GM19463 (cell line): ENCODE measurements at regions not wholly inside any gene's neighbourhood (a gene's known extent, or its start where the extent isn't known, plus 50 kb on each side); places are given as distances from the start of the nearest gene placed in this dataset.

ENCODE experiments used
- ATAC-seq: cut with Tn5 transposase; IDR thresholded peaks from one replicate; pipeline ENCODE4 v1.9.1; 2021; ENCODE audit warnings: mild to moderate bottlenecking, moderate library complexity; ENCODE audit not compliant: unreplicated experiment

GRCh38 chr15:31455499-31455898 is 128.9 kb downstream of the KLF13 start:
- no peak for ATAC-seq

DNA sequence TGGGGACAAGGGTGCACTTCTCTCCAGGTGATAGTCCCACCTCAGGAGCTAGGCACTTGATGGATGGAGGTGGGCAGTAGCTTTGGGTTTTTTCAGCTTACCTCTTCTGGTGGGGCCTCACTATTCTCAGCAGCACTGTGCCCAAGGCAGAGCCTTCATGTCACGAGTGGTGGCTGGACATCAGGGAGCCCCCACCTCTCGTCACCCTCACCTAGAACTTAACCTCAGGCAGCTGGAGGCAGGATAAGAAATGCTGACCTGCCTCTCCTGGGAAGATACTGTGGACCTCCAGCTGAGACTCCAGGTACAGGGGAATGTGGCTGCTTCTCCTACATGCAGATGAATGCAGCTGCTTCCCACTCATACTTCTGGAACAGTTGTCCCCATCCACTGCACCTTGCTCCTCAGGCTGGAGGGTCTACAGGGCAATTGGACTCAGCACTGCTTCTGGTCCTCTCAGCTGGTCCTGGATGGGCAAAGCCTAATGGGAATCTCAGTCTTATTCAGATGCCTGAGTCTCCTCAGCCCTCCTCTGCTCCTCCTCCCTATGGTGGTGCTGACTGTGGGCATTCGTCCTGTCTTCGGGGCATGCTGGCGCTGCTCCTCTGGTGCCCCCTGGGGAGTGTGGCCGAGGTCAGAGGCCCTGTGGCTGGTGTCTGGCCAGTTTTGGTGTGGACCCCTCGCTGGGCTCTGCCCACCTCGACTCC is 129.9 kb downstream of the KLF13 start:
- no peak for ATAC-seq

- no peak for ATAC-seq
These were observed 130.5 kb downstream of the KLF13 start for GRCh38 chr15:31457161-31457560.

- no peak for ATAC-seq
These were observed 131.2 kb downstream of the KLF13 start for GRCh38 chr15:31457631-31458526.

- peak; percentile 91 for ATAC-seq
These were observed 132.2 kb downstream of the KLF13 start for GRCh38 chr15:31458596-31459399.

DNA sequence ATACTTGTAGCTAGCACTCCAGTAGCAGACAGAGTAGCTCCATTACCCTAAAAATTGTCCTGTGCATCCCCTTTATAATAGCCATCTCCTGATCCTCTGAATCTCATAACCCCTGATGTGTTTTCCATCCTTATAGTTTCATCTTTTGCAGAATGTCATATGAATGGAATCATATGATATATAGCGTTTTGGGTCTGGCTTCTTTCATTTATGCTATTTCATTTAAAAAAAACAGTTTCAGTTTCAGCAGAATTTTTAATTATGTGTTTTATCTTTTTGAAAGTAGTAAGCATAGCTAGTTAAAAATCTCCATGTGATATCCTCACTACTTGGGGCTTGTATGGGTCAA is 132.7 kb downstream of the KLF13 start:
- ATAC-seq = no peak

GRCh38 chr15:31461375-31461774 is 134.7 kb downstream of the KLF13 start:
- ATAC-seq = no peak

DNA sequence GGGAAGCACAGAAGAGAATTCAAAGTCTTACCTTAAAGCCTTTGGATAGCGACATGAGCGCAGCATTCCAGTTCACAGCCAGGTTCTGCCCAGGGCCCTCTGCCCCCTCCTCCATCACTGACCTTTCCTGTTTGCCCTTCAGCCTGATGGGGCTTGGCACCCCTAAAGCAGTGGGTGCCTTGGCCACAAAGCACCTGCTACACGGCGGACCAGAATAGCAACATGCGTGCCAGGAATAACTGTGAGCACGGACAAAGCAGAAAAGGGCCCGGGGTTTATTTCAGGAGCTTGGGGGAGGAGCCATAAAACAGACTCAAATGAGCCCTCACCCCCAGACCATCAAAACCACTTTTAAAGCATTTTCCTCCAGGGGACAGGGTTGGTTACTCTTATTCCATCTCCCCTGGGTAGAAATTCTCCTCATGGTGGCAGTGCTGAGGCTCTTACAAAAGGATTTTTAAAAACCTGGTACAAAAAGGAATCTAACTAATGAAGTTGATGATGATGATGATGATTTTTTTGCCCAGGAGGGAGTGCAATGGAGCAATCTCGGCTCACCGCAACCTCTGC is 135.4 kb downstream of the KLF13 start:
- ATAC-seq = no peak

- no peak for ATAC-seq
These were observed 137.0 kb downstream of the KLF13 start for GRCh38 chr15:31463521-31464102.

GRCh38 chr15:31464216-31465082 is 137.8 kb downstream of the KLF13 start:
- ATAC-seq = no peak

GRCh38 chr15:31465083-31465955 is 138.7 kb downstream of the KLF13 start:
- no peak for ATAC-seq

DNA sequence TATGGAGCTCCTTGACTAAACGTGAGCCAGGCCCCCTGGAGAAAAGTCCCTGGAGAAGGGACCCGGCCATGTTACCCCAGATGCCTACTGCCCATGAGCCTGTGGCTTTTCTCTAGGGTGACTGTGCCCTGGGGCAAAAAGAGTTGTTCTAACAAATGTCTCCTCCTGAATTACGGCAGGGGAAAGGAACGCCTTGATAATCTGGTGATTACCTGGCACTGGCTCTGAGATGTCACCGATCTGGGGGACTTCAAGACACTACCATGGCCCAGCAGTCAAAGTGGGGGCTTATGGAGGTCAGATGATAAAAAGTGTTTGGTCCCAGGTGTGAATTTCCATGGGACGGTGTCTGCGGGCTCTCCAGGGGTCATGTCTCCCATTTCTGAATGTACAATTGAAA is 140.7 kb downstream of the KLF13 start:
- no peak for ATAC-seq

- no peak for ATAC-seq
These were observed 142.5 kb downstream of the KLF13 start for GRCh38 chr15:31468911-31469785.

DNA sequence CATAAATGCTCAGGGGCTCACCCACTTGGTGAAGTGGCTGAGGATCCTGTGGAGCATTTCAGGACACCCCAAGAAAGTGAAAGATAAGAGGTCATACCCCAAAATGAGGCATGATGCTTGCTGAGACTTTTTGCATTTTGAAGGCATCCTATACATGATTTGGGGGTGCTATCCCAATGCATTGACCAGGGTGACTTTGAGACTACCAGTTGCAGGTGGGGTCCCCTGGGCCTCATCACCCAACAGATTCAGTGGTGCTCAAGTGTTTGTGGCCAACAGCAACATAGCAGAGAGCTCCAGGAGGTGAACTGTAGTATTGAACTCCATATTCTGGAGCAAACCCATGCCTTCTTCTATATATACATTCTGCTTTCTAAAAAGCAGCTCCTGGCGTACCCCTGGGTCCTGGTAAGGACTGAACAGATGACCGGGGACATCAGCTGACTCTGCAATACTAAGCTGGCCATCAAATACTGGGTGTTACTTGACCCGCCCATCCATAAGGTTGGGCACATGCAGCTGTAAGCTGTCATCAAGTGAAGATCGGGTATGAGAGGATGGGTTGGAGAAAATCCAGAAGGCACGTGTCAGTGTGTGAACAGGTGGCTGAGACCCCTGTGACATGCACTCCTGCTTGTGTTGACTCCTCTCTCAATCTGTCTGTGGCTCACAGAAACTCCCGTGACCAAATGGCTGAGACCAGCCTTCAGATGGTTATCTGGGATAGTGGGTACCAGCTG is 143.3 kb downstream of the KLF13 start:
- no peak for ATAC-seq

DNA sequence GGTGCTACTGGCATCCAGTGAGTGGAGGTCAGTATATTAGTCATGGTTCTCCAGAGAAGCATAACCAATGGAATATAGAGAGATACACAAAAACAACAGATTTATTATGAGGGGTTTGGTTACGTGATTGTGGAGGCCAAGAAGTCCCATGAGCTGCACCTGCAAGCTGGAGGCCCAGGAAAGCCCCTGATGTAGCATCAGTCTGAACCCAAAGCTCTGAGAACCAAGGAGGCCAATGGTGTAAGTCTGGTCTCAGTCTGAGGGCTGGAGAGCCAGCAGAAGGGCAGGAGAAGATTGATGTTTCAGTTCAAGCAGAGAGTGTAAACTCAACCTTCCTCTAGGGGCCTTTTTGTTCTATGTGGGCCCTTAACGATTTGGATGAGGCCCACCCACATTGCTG is 144.1 kb downstream of the KLF13 start:
- ATAC-seq = no peak

GRCh38 chr15:31471731-31472430 is 145.2 kb downstream of the KLF13 start:
- ATAC-seq = no peak
